RKO (cell line): ENCODE measurements at regions not wholly inside any gene's neighbourhood (a gene's known extent, or its start where the extent isn't known, plus 50 kb on each side); places are given as distances from the start of the nearest gene placed in this dataset.
"Not testable (repeated sequence)": the region's sequence is repeated elsewhere in the genome, so short reads cannot be mapped to it uniquely, and the experiment has no call there.

Experiments used
- DNase-seq: peaks from one replicate; pipeline ENCODE4 v3.0.0-alpha.2; 2016; ENCODE audit warnings: low spot score

DNA sequence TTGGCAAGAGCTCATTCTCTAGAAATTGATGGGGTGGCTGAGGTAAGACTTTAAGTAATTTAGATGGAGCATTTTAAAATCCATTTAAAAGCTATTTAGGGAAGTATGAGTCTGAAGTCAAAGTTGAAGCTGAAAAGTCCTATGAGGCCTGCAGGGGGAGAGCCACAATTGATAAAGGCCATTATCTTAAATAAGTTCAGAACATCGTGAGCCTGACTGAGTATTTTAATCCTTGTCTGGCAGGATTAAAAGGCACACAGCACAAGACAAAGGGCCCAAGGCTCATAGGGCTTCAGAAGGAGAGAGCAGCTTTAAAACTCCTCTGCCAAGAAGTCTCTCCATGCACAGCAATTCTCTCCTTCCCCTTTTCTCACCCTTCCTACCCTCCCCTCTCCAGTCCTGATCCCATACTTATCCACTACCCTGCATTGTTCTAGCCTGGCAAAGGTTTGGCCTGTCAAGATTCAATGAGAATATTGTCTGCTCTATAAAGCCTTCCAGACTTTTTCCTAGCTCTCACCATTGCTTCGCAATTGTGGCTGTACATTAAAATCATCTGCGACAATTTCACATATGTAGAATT is 1312.9 kb downstream of the FAM181B start:
- no peak for DNase-seq

DNA sequence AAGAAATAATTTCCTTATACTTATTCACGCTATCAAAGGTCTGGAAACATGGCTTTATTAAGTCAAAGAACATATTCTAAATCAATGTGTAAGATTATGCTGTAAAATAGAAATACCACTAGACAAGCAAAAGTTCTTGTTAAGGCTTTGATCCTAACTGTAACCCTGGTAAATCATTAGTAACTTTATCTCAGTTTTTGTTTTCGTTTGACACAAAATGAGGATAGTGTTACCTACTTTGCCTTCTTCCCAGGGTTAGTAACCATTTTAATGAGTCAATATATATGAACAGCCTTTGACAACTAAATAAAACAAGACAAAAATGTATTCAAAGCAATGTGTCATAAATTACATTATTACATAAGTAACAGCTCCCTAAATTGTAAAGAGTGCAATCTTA is 1336.3 kb downstream of the FAM181B start:
- DNase-seq, result no peak

DNA sequence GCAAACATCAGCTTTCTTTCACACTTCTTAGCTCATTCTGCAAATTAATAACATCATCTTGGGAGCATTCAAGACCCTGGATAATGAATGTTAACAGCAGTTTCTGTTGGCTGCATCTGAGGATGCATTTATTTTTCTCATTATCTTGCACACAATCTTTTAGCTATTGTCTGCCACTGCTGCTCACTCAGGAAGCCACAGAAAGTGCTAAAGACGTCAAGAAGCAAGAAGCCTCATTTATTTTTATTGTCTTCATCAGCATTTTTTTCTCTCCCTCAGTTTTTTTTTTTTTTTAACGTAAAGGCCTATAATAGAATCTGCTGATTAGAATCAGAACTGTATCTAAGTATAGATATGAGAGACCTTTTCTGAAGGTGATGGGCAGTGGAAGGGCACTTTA is 1339.4 kb downstream of the FAM181B start:
- no peak for DNase-seq

DNA sequence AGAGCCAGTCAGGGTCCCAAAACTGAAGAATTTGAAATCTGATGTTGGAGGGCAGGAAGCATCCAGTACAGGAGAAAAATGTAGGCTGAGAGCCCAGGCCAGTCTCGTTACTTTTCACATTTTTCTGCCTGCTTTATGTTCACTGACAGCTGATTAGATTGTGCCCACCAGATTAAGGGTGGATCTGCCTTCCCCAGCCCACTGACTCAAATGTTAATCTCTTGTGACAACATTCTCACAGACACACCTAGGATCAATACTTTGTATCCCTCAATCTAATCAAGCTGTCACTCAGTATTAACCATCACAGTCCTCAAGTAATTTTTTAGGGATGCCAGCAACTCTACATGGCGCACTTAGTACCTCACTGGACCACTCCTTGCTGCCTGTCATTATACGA is 1345.3 kb downstream of the FAM181B start:
- no peak for DNase-seq

DNA sequence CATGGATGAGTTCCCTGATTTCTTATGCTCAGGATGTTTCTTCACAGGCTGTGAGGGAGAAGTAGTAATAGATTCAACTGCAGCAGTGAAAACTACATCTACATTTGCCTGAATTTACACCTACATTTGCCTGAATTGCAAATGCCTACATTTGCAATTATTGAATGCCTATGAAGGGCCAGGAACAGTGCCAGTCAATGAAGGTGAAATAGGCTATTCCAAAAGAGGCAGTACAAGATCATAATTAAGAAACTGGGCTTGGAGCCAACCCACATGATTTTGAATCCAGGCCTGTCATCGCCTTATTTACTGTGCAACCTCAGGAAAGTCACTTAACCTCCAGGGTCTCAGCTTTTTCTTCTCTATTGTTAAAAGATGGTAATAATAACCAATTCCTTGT is 1353.3 kb downstream of the FAM181B start:
- no peak for DNase-seq

DNA sequence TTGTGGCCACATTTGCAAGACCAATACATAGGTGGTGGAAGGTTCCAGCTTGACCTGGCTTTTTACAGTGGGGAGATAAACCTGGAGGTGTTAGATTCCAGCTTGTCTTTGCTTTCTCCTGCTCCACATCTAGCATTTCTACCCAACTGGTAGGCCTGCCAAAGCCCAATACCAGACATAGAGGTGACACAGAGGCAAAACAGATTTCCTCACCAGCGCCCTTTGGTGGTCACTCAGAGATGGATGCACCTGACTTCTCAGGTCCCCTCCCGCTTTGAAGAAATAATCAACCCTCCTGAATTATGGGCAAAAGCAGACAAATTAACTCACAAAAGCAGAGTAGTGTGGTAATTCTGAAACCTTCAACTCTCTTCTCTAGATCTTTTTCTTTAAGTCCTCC is 1356.2 kb downstream of the FAM181B start:
- DNase-seq, result no peak

DNA sequence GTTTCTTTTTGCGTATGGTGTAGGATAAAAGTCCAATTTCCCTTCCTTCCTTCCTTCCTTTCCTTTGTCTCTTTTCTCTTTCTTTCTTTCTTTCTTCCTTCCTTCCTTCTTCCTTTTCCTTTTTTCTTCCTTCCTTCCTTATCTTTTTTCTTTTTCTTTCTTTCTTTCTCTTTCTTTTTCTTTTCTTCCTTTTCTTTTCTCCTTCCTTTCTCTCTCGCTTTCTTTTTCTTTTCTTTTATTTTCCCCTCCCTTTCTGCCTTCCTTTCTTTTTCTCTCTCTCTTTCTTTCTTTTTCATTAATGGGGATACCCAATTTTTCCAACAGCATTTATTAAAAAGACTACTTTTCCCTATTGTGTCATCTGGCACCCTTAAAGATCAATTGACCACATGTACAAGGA is 1359.7 kb downstream of the FAM181B start:
- no peak for DNase-seq

DNA sequence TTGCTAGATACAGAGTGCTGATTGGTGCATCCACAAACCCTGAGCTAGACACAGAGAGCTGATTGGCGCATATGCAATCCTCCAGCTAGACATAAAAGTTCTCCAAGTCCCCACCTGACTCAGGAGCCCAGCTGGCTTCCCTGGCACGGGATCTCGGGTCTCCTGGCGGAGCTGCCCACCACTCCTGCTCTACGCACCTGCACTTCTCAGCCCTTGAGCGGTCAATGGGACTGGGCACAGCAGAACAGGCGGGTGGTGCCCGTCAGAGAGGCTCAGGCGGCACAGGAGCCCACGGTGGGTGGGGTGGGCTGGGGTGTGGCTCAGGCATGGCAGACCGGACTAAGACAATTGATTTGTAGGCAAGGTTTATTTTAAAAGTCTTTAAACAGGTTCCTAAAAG is 1365.5 kb downstream of the FAM181B start:
- no peak for DNase-seq

DNA sequence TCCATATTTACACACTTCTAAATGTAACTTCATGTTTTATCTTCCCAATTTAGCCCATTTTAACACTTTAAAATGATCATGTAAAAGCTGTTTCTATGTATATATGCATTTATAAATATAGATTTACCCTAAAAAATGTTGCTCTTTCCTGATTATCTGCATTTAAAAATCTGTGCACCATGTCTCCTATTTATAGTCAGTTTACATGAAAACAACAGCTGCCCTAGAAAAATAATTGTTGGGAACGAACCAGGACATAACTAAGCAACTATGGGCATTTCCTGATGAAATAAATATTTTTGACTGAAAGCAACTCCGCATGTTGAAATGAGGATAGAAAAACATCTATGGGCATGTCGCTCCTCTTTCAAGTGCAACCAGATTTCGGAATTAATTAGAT is 1368.2 kb downstream of the FAM181B start:
- no peak for DNase-seq

DNA sequence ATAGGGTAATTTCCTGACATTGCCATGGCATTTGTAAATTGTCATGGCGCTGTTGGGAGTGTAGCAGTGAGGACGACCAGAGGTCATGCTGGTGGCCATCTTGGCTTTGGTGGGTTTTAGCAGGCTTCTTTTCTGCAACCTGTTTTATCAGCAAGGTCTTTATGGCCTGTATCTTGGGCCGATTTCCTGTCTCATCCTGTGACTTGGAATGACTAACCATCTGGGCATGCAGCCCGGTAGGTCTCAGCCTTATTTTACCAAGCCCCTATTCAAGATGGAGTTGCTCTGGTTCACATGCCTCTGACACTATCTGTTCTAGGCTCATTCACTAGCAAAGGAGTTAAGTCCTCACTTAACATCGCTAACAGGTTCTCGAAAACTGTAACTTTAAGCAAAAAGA is 1374.2 kb downstream of the FAM181B start:
- no peak for DNase-seq

DNA sequence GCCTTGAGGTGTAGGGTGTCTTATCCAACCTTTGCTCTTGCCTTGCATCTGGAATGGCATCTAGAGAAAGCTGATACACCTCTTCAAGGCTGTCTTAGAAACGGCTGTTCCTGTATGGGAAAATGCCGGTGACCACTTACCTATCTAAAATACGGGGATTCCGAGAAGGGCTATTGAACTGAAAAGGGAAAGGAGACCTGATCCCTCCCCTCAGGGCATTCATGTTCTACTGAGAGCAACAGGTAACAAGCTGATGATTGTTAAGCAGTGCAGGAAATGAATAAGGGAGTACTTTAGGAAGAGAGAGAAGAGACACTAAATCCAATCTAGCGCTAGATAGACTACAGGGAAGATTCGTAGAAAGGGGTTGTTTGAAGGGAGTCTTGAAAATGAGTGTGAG is 1388.1 kb downstream of the FAM181B start:
- no peak for DNase-seq

DNA sequence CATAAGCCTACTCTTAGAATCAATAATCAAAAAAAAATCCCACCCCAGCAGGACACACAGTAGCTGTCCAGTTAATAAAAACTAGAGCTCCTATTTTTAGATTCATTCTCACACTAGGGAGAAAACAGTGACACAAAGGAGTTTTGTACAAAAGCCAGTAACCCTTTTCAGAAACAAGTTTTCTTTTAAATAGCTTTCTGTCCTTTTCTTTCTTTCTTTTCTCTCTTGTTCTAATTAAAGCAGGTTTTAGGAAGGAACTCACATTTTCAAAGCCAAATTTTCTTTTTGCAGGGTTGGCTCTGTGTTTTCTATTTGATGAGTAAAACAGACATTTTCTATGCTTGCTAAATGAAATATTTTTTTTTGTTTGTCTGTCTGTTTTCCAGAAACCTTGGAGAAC is 1390.7 kb downstream of the FAM181B start:
- no peak for DNase-seq

DNA sequence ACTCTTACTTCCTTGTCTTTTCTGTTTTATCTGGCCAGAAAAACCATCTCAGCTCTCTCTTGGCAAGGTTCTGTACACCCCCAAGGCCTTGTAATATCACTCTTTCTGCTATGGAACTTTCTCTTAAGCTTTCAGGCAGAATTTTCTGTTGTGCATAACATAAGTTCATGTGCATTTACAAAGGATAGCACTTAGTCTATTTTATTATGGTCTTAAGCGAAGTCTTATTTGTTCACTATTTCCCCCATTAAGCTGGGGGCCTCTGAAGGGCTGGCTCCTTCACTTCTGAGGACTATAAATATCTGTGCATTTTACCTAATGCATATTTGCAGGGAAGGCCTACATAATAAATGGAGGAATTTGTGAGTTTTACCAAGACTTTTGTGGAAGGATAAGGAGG is 1393.4 kb downstream of the FAM181B start:
- no peak for DNase-seq

DNA sequence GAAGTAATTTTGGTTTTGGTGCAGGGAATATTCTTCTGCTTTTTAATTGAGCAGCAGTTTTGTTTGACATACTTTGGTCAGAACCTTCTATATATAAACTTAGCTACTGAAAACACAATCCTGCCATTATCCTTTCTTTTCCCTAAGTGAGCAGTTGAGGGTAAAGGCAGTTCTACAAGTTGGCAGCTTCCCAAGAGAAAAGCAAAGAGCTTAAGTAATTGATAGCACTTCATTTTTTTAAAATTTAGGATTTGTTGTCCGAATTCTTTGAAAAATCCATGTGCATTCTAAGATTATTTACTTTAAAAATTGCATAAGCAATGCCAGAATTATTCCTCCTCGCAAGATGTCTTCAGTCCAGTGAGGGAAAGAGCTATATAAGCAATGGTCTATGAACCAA is 1394.1 kb downstream of the FAM181B start:
- no peak for DNase-seq

DNA sequence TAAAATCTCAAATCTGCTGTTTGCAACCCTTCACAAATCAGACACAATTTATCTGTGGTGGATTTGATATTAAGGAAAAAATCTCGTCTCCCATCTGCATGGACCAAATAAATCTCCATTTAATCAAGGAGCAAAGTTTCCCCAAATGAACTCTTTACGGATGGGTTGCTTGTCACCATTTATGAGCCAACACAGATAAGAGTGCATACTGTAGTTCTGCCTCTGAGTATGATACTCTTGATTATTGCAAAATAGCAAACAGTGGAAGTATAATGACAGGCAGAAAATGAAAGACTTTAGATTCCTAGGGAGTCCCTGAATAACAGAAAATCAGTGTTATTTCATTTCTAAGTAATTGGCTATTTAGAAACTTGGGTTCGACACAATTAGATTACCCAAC is 1395.9 kb downstream of the FAM181B start:
- no peak for DNase-seq

DNA sequence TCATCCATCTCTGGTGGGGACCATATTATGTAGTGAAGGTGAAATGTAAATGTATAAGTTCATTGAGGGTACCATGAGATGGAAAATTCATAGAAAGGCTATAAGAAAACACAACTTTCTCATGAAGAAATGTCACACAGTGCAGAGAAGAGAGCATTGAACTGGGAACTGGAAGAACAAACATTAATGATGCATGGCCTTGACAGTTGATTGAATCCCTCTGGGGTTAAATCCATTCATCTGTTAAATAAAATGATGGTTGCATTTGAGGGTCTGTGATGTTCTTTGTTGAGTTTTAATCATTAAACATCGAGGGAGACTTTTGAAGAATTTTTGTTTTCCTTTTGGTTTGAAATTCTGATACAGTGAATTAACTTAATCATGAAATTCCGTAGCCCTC is 1401.4 kb downstream of the FAM181B start:
- DNase-seq, result no peak

DNA sequence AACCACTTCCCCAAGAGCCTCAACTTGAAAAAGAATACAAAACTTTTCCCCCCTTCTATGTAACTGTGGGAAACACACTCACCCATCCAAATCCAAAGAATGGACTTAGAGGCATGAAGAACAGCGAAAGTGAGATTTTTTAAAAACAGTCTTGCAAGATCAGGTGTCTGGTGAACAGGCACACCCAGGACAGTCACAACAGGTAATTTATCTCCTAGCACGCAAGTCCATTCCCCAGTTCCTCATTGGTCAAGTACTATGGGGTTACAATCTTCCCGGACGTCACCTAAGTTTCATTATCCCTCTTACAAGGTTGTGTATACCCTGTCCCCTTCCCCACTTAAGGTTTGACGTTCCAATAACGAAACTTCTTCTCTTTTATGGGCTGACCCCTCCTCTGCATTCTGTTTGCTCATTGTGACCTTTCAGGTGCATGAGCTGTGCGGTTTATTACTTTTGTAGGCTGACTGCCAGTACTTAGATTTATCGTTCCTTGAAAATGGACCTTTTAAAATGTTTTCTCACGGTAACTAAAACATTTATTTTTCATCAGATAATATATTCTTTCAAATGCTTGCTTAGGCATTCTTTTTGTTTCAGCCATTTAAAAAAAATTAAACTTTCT is 1401.9 kb downstream of the FAM181B start:
- no peak for DNase-seq

DNA sequence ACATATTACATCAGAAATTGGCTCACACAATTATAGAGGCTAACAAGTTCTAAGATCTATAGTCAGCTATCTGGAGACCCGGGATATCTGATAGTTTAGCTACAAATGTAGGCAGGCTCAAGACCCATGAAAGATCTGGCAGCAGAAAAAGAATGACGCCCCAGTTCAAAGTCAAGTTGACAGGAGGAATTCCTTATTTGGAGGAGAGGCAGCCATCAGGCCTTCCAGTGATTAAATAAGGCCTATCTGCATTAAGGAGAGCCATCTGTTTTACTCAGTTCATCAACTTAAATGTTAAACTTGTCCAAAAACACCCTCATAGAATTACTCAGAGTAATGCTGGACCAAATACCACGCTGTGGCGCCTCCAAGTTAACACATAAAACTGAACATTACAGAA is 1402.6 kb downstream of the FAM181B start:
- DNase-seq, result no peak

DNA sequence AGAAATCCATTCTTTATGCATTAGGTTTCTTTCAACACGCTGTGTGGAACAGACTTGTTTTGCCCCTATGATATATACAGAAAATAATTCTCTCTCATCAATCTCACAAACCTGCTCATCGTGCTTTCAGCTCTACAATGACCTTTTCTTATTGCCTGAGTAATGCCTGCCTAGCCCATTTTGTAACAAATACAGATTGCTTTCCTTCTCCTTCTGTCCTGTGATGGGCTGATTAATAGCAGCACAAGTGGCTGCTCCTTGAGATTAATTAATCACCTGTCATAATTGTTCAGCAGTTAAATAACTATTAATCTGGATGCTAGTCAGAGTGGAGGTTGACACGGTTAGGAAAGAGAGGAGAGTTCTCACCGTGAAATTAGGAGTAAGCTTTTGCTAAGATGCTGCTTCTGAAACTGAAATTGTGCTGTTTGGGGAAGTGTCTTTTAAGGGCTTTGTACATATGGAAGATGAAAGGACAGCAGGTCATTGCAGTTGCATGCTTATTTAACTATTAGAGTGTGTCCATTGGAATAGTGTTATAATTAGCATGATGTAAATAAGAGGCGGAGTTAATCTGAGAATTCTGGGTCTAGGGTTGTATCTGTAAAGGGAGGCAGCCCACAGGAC is 1430.5 kb downstream of the FAM181B start:
- DNase-seq, result no peak

DNA sequence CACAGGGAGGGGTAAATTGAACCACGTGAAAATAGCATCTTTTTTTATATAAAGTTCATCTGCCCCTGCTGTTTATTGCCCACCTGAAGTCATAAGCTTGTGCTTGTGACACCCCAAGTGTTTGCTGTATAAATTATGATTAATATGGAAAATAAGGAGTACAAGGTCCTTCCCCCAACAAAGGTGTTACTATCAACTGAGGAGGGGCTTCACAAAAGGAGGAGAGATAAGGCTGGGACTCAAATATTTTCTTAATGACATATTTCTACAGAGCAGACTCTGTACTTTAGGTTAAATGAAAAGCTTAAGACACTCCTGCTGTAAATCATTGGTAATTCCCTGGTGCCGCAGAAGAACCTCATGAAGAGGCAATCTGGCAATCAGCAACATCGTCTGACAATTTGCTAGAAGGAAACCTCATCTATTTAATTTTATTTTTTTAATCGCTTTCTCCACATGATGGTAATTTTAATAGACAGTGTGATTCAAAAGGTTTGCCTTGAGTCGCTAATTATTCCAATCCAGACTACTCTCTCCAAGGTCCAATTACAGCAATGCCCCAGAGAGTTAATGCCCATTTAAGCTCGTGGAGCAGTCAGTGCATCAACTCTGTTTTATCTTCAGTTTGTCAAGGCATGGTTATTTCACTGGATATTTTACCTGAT is 1432.4 kb downstream of the FAM181B start:
- DNase-seq, result no peak

DNA sequence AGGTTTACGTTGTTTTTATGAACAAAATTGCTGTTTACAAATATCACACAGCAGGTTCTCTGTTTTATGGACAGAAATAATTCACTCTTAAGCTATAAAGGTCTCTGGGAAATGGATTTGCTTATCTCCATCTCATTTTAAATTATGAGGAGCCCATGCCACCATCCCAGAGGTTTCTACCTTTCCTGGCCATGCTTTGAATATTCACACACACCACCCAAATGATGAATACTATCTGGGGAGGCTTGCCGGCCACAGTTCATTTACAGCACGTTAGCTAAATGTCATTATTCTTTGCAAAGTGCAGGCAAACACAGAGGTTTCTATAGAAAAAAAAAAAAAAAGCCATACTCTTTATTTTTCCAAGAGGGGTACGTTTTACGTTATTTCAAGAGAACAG is 1446.7 kb downstream of the FAM181B start:
- DNase-seq, result no peak

DNA sequence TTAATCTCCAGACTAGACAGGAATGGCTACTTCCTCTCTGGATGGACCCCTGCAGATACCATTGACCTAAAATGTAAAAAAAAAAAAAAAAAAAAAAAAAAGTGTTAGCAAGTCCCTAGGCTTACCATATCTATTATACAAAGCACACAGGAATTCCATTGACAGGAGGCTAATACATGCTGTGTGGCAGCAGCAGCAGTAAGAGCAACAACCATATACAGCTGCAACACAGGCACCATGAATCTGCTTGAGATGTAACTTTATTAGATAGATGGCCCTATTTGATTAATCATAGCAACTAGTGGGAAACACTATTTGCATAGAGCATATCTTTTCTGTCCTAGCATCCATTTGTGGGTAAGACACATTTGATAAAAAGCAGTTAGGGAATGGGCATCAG is 1447.1 kb downstream of the FAM181B start:
- no peak for DNase-seq

DNA sequence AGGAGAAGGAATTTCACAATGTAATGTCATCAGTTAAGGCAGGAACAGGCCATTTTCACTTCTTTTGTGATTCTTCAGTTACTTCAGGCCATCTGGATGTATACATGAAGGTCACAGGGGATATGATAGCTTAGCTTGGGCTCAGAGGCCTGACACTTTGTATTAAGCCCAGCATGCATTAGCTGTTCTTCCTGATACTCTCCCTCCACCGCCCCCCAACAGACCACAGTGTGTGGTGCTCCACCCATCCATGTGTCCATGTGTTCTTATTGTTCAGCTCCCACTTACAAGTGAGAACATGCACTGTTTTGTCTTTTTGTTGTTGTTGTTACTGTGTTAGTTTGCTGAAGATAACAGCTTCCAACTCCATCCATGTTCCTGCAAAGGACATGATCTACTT is 1453.4 kb downstream of the FAM181B start:
- DNase-seq, result not testable (repeated sequence)

DNA sequence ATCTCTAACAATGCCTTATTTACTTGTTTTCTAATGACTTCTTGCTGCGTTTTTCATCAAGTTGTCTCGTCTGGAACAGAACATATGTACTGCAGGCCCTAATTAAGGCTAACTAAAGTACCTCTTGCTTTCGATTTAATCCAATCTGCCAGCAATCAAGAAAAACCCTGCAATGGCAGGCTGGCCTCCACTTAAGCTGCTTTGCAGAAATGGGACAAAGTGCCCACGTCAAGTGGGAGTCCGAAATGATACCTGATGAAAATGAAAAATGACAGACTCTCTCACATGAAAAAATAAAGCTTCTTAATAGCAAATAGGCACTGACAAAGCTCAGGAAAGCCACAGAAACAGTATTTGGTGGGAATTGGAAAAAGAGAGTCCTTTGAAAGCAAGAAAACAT is 1454.7 kb downstream of the FAM181B start:
- no peak for DNase-seq
